Stimulated activated CD4-positive, alpha-beta T cell treated with anti-CD3 and anti-CD28 coated beads, Interleukin-12 subunit alpha, Interleukin-12 subunit beta, amount 100 ng/mL, for 48 hours (primary cell): ENCODE measurements at regions not wholly inside any gene's neighbourhood (a gene's known extent, or its start where the extent isn't known, plus 50 kb on each side); places are given as distances from the start of the nearest gene placed in this dataset.

Source experiments
- DNase-seq, 3 donors: peaks; one replicate each; pipeline ENCODE4 v3.0.0-alpha.2; 2020; ENCODE audit warnings: low read depth in 2 of 3, low spot score in 1 of 3

DNA sequence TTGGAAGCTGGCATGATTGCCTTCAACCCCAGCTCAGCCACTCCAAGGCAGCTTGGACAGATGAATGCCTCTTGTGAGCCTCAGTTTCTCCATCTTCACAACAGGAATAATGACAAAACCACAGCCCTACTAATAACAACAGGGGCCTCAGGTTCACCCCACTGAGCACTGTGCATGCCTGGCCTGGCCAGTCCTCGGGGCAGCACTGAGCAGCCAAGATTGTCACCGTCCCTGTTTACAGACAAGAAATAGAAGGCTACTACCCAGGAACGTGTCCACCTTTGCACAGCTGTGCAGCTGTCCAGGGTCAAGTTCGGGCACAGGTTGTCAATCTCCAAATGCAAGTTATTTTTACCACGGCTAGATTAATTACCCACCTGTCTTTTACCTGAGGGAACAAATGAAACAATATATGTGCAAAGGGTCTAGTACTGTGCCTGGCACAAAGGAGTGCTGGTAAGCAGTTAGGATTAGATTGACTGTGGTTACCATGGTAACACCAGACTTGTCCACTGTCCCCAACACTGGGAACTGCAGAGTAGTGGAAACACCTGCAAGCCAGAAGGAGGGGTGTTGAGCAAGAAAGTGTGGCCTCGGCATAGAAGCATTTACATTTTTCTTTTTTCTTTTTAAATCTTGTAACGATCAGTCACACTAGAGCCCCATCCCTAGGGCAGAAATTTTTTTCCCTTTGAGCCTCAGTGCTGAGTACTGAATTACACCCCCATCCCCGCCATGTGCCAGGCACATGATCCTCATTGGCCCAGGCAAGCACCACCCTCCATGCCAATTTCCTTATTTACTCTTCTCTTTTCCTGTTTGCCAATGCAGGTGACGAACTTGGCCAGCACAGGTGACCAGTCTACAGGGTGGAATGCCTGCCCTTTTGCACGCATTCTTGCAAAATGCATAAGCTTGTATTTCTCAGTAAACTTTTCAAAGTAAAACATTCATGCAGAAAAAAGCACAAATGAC, 66.3 kb upstream of the SLC6A6 start:
- DNase-seq: no peak

DNA sequence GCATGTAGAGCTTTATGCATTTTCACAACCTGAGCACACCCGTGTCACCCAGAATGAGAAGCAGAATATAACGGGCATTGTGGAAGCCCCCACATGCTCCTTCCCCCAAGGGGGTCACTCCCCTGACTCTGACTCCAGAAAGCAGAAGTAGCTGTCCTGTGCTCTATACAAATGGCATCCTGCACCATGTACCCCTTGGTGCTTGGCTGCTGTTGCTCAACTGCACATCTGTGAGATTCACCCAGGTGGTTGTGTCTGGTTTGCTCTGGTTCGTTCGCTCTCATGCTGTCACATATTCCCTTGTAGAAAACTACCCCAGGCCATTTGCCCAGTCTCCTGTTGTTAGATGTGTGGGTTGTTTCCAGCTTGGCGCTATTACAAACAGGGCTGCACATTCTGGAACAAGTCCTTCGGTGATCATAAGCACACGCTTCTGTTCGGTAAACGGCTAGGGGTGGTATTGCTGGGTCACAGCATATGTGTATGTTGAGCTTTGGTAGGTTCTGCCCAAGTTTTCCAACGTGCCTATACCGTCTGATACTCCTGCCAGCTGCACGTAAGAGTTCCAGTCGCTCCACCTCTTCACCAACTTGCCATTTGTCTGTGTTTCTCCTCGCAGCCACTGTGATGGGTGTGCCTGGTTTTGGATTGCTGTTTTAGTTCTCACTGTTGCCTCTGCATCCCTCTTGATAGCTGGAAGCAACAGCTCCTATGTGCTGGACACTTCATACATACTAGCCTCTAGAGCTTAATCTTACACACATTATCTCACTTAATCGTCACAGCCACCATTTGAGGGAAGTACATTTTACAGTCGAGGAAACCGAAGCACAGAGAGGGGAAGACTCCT, 65.4 kb upstream of the SLC6A6 start:
- DNase-seq: no peak

DNA sequence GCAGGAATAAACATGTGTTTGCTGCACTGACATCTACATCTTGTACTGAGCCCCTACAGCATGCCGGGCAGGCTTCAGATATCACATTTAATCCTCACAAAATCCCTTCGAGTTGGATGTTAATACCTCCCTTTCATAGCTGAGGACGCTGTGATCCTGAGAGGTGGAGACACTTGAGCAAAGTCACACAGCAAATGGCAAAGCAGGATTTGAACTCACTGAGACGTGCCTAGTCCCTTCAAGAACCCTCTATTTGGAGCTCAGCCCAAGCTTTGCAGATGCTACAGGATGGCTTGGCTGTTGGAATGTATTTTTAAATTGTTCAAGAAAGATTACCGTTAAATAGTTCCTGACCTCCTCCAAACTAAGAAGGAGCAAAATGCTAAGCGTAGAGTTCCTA, 64.6 kb upstream of the SLC6A6 start:
- DNase-seq: no peak

DNA sequence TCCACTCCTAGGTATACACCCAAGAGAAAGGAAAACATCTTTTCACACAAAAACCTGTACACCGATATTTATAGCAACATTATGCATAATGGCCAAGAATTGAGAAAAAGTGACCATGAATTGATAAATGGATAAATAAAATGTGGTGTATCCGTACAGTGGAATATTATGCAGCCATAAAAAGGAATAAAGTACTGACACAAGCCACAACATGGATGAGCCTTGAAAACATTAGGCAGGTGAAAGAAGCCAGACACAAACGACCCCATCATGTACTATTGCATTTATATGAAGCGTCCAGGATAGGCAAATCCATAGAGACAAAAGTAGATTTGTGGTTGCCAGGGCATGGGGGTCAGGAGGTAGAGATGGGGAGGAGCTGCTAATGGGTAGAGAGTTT, 64.2 kb upstream of the SLC6A6 start:
- DNase-seq: no peak

DNA sequence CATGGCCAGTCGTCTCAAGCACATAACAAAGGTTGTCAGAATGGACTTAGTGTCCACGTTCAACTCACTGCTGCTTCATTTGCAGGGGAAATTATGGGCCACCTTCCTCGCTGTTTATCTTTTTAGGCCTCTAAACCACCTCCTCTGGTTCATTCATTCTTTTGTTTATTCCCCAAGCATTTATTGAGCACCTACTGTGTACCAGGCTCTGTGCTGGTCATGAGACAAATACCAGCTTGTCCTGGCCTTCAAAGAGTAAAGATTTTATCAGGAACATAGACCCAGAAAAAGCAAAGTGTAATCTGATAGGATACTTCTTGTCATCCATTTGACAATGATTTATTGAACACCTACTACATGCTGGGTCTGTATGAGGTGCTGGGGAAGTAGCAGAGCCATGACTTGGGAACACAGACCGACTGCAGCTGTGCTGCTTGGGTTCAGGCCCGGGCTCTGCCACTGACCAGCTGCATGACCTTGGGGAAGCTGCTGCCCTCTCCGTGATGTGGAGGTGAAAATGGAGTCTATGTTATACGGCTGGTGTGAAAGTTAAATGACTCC, 63.4 kb upstream of the SLC6A6 start:
- no peak for DNase-seq

DNA sequence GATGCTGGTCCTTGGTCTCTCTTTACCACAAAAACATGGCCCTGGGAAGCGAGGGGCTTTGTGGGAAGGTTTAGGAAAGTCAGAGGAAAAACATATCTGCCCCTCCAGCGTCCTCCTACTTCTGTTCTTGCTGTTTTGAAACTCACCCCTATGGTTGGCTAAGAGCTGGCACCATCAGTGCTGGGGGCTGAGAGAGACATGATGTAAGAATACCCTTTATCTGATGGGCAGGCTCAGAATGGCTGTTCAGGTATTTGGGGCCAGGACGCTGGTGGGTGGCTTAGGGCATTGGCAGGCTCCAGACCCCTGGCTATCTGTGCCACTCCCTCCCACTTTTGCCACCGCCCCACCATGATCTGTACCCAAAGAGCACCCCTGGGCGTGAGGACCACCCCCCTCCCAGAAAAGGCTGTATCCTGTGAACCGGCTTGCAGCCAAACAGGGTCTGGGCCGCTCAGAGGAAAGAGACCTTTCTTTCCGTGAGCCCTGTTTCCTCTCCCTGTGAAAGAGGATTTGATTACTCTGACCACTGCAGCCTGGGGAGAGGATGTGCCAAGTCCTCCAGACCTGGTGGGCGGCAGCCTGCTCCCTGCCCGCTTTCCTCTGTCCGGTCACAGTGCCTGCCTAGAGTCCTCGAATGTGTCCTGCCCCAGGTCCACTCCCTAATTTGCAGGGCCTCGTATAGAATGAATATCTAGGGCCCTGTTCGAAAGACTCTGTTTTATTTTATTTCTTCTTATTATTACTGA, 61.3 kb upstream of the SLC6A6 start:
- no peak for DNase-seq

DNA sequence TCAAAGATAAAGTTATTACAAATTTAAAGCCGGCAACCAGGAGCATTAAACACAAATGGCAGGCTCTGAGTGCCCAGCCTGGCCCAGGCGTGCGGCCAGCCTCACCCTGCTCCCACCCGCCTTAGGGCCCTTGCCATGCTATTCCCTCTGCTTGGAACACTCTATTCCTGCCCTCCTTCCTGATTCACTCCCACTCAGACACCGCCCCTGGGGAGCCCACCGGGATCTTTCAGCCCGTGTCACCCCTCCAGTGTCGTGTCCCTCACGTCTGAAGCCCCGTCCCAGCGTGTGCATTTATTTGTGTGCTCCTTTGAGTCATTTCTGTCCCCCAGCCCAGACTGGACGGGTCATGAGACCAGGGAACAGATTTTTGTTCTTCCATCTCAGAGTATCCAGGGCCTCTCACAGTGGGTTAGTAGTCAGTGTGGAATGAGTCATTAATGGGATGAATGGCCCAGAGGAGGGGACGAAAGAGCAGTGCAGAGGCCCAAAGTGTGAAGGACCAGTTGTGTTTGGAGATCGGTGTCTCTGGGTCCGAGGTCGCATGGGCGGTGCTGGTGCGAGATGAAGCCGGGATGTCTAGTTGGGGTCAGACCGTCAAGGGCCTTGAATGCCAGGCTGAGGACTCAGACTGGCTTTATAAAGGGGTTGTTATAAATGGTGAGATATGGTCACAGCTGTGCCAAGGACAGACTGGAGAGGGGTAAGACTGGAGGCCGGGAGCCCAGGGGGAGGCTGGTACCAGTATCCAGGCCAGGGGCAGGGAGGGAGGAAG, 58.9 kb upstream of the SLC6A6 start:
- no peak for DNase-seq

DNA sequence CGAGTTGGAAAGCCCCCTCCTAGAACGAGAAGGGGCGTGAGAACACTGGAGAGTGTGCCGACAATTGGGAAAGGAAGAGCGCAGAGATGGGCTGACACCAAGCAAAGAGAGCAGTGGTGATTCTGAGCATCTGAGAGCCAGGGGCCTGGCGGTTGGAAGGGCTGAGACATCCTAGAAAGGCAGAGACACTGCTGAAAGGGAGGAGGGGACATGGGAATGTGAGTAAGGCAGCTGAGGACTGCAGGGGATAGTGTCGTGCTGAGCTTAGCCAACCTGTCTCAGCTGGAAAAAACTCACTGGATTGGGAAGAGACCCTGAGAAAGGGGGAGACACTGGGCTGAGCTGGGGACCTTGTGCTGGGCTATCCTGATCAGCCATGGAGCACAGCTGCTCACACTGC, 58.1 kb upstream of the SLC6A6 start:
- no peak for DNase-seq

DNA sequence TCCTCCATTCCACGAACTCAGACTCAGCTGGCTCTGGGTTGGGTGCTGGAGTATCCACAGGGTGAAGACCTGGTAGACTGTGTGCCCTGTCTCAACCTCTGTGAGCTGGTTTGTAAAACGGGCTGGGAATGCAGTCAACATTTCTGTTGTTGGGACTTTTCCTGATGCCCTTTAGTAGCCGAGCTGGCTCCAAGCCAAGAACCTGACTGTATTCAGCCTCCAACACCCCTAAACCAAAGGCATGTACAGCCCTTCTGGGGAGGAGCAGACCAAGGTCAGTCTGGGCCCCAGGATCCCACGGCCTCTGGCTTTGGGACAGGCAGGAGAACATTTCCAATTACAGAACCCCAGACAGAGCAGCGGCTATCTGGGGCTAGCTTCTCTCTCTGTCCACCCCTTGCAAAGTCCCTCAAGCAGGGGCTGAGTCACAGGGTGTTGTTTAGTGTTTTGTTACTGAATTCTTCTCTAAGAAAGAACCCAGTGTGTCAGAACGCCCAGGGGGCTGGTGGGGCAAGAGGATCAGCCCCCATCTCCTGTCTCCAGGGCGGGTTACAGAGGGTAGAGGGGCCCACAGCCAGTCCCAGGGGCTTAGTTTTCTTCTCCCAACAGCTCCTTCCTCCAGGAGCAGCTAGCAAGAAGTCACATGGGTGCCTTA, 56.8 kb upstream of the SLC6A6 start:
- DNase-seq: no peak

DNA sequence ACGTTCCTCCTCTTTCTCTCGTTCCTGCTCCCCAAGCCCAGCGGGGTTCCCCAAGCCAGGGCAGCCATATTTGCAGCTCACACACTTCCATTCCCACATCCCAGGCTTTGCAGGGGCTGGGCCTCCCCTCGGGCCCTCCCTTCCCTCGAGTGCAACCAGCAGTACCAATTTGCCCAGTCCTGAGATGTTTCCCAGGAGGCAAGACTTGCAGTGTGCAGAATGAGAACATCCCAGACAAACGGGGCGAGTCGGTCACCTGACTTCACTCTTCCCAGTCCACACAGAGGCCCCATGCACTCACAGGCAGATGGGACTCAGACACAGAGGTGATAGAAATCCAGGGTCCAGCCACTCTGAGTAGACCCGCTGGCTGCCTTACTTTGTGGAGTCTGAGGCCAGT, 56.2 kb upstream of the SLC6A6 start:
- DNase-seq: no peak

DNA sequence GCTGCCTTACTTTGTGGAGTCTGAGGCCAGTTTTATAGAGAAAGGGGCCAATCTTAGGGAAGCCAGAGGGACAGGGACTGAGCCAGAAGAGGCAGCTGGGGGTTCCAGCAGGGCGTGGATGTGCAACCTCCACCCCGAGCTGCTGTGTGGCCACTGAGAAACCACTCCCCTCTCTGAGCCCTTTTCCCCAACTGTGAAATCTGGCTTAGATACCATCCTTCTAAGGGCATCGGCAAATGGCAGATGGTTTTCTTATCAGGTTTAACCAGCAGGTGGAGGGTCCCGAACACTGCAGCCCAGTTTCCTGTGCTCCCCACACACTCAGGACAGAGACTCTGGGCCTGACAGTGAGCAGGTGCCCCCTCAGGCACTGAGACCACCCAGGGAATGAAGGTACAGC, 55.8 kb upstream of the SLC6A6 start:
- no peak for DNase-seq

DNA sequence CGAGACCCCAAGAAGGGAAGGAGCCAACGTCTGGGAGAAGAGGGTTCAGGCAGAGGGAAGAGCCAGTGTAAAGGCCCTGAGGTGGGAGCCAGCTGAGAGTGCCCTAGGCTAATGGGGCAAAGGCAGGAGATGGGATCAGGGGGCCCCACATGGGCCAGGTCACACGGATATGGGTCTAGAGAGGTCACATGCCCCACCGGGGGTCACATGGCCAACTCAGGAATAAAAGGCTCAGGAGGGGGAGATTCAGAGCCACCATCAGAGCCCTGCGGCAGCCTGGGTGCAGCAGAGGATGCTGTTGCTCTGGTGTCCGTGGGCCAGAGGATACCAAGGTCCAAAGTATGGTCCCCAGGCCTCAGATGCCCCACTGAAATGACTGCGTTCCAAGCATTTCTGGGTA, 55.3 kb upstream of the SLC6A6 start:
- DNase-seq: no peak

DNA sequence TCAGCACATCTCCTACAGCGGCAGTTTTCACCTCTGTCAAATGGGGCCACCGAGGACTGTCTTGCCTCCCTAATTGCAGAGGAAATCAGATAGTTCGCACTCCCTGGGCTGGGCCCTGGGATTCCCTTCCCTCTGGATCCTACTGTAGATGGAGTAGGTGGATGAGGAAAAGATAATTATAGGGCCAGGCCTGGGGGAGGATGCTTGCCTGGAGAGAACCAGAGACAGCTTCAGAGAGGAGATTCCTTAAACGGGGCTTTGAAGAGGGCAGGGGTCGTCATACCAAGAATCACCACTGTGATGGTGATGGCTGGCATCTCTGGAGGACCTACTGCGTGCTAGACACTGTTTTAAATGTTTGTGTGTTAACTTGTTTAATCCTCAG, 50.8 kb upstream of the SLC6A6 start:
- no peak for DNase-seq

DNA sequence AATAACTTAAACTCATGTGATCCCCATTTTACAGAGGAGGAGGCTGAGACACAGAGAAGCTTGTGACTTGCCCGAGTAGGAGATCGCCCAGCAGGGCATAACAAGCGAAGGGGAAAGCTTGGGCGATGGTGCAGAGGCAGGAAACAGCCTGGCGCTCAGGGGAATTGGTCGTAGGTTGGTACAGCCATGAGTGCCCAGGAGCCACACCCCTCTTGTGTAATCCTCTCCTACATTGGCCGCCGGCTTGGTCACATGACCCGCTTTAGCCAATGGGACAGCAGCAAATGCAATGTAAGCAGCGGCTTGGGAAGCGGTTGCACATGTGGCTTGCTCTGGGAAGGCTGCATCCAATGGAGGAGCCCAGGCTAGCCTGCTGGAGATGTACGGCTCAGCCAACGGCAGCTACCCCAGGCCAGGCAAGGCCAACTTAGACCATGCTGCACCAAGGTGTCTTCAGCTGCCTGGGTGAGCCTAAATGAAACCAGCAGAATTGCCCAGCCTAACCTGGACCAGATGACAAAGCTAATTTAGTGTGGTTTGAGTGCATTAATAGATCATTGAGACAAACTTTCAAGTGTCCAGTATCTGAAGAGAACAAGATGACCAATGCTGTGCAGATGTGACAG, 50.3 kb upstream of the SLC6A6 start:
- DNase-seq: no peak
